ENCODE measurements at regions not wholly inside any gene's neighbourhood (a gene's known extent, or its start where the extent isn't known, plus 50 kb on each side); places are given as distances from the start of the nearest gene placed in this dataset.
A peak's percentile ranks its signal among the peaks of the same experiment; 100 is the strongest.

- Histone ChIP-seq H3K27me3 (ENCODE audit: control insufficient read depth, insufficient read depth, low read length) (no peaks in the 10 kb centered on the region), H2AK9ac (replicated peaks; ENCODE audit: low read depth, low read length, poor library complexity) (no peak overlapping the region), H4K8ac (ENCODE audit: low read depth in 2 of 2, low read length in 2 of 2) (no peak overlapping the region), H3K79me1 (ENCODE audit: low read depth in 1 of 2, low read length in 2 of 2) (no peaks in the 10 kb centered on the region), H3K9me1 (ENCODE audit: insufficient read depth, low read length) (no peaks in the 10 kb centered on the region), H3K56ac (ENCODE audit: extremely low read depth, insufficient read depth, low read length) (no peak overlapping the region), H4K20me1 (ENCODE audit: insufficient read depth, low read length) (no peaks in the 10 kb centered on the region), H3K4me1 (ENCODE audit: control insufficient read depth, insufficient read depth, low read length) (no peaks in the 10 kb centered on the region), H2AK5ac (ENCODE audit: low read depth, low read length) (no peak overlapping the region), H2BK20ac (ENCODE audit: low read depth, low read length) (no peak overlapping the region), H4K5ac (ENCODE audit: low read depth, low read length) (no peak overlapping the region), H3K4me3 (ENCODE audit: insufficient read depth, low read depth, low read length) (no peak overlapping the region), H2AFZ (replicated peaks; ENCODE audit: low read length, poor library complexity) (no peak overlapping the region), H3K18ac (ENCODE audit: low read depth, low read length) (no peak overlapping the region), H3K14ac (replicated peaks; ENCODE audit: low read depth, low read length) (no peak overlapping the region), H3K4me2 (ENCODE audit: low read depth, low read length) (no peak overlapping the region), H4K91ac (ENCODE audit: insufficient read depth, low read depth, low read length) (no peak overlapping the region), H3K23ac (ENCODE audit: low read depth, low read length) (no peak overlapping the region), H3K9ac (ENCODE audit: low read depth, low read length) (no peak overlapping the region), H3K4ac (ENCODE audit: low read depth, low read length) (no peak overlapping the region), H2BK15ac (ENCODE audit: low read depth, low read length) (no peak overlapping the region), H3K36me3 (ENCODE audit: control insufficient read depth, insufficient read depth, low read length) (no peaks in the 10 kb centered on the region), H3K27ac (ENCODE audit: insufficient read depth, low read length) (no peak overlapping the region), H2BK120ac (ENCODE audit: low read depth, low read length) (no peak overlapping the region), H2BK5ac (ENCODE audit: low read depth, low read length, poor library complexity, severe bottlenecking) (no peak overlapping the region), H3K9me3 (ENCODE audit: control insufficient read depth, insufficient read depth, low read length) (no peaks in the 10 kb centered on the region)
- in situ Hi-C loops (cut with MboI; ENCODE audit: low sequenced_read_pairs), result no loop called here
- TF ChIP-seq POLR2A (IDR thresholded peaks at IDR 0.05; ENCODE audit: low read depth, low read length) (no peak), BHLHE40 (IDR thresholded peaks at IDR 0.05; ENCODE audit: low read depth, low read length) (no peak), MAFK (IDR thresholded peaks at IDR 0.05; ENCODE audit: low read depth, low read length) (no peak), MAZ (IDR thresholded peaks at IDR 0.05; ENCODE audit: borderline replicate concordance, low read depth, low read length) (no peak), CEBPB (IDR thresholded peaks at IDR 0.05; ENCODE audit: low read depth, low read length) (no peak), USF2 (IDR thresholded peaks at IDR 0.05; ENCODE audit: low read depth, low read length) (no peak), SMC3 (IDR thresholded peaks at IDR 0.05; ENCODE audit: low read depth, low read length) (no peak), CTCF (conservative IDR thresholded peaks at IDR 0.05; ENCODE audit: low read depth, low read length) (no peak), NFE2L2 (IDR thresholded peaks at IDR 0.05; ENCODE audit: low read depth, low read length) (no peak), CHD1 (IDR thresholded peaks at IDR 0.05; ENCODE audit: low read depth, low read length) (no peak), RAD21 (IDR thresholded peaks at IDR 0.05; ENCODE audit: low read length) (no peak), MXI1 (IDR thresholded peaks at IDR 0.05; ENCODE audit: borderline replicate concordance, low read depth, low read length) (no peak)
- TF ChIP-seq, protein P1, sequence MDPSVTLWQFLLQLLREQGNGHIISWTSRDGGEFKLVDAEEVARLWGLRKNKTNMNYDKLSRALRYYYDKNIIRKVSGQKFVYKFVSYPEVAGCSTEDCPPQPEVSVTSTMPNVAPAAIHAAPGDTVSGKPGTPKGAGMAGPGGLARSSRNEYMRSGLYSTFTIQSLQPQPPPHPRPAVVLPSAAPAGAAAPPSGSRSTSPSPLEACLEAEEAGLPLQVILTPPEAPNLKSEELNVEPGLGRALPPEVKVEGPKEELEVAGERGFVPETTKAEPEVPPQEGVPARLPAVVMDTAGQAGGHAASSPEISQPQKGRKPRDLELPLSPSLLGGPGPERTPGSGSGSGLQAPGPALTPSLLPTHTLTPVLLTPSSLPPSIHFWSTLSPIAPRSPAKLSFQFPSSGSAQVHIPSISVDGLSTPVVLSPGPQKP (IDR thresholded peaks at IDR 0.05; ENCODE audit: borderline replicate concordance, low read depth, low read length), result no peak
- POLR2A ChIA-PET (ENCODE audit: unreplicated experiment), result no interaction called here
- WGBS, 2 experiments (ENCODE audit: extremely low coverage in 2 of 2, insufficient read length in 1 of 2), result no CpG with 5 or more reads among the region's 5 CpGs
- intact Hi-C loops (cut with micrococcal nuclease), result no loop called here
- dilution Hi-C loops (cut with HindIII; ENCODE audit: low sequenced_read_pairs, unreplicated experiment), result no loop called here
- no TSS peak for BruUV-seq (replicated peaks)
- ATAC-seq (ENCODE audit: low read depth) (no peak), DNase-seq (peak; percentile 31)
- CTCF ChIA-PET, result interaction anchor here (0.6 kb wide), 1 partner anchor 1276 kb away, joined by 3 read pairs; the partner anchor contains the start of gene DYNC1LI1
These were observed 238.1 kb upstream of the STT3B start for GRCh38 chr3:31294430-31295149.

All from IMR-90 (cell line).